Loucy (cell line): ENCODE measurements at regions not wholly inside any gene's neighbourhood (a gene's known extent, or its start where the extent isn't known, plus 50 kb on each side); places are given as distances from the start of the nearest gene placed in this dataset.
A peak's percentile ranks its signal among the peaks of the same experiment; 100 is the strongest.

Experiments used
- CTCF ChIP-seq: fragments of 200-600 bp; sonication (generic); conservative IDR thresholded peaks from 2 replicates; pipeline ENCODE4 v1.5.1; 2014; ENCODE audit warnings: mild to moderate bottlenecking, antibody characterized with exemption, low read length
- EZH2phosphoT487 ChIP-seq: fragments of 200-600 bp; IDR thresholded peaks from 2 replicates; pipeline ENCODE4 v1.6.1; 2018; ENCODE audit warnings: antibody characterized with exemption, mild to moderate bottlenecking, moderate library complexity, borderline replicate concordance

- peak; percentile 76 for TF ChIP-seq CTCF
- no peak for TF ChIP-seq EZH2phosphoT487
These were observed 102.4 kb upstream of the SERBP1 start for GRCh38 chr1:67532452-67533216.
